ENCODE measurements at regions not wholly inside any gene's neighbourhood (a gene's known extent, or its start where the extent isn't known, plus 50 kb on each side); places are given as distances from the start of the nearest gene placed in this dataset.
A peak's percentile ranks its signal among the peaks of the same experiment; 100 is the strongest.

DNA sequence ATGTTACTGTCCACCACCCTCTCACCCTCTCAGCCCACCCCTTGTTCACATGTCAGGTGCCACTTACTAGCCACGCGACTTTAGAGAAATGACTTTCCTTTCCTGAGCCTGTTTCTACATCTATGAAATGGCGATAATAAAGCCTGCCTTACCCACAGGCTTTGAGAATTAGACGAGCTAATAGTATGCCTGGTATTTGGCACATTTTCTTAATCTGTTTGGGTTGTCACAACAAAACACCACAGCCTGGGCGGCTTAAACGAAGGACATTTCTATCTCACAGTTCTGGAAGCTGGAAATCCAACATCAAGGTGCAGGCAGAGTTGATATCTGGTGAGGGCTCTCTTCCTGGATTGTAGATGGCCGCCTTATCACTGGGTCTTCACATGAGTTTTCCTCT is 273.9 kb upstream of the FMN2 start:
- DNase-seq (ENCODE audit: low read depth), result no peak

- DNase-seq (ENCODE audit: low read depth), result no peak
These were observed 272.6 kb upstream of the FMN2 start for GRCh38 chr1:239819096-239819495.

- no peak for DNase-seq (ENCODE audit: low read depth)
These were observed 271.9 kb upstream of the FMN2 start for GRCh38 chr1:239819756-239820250.

DNA sequence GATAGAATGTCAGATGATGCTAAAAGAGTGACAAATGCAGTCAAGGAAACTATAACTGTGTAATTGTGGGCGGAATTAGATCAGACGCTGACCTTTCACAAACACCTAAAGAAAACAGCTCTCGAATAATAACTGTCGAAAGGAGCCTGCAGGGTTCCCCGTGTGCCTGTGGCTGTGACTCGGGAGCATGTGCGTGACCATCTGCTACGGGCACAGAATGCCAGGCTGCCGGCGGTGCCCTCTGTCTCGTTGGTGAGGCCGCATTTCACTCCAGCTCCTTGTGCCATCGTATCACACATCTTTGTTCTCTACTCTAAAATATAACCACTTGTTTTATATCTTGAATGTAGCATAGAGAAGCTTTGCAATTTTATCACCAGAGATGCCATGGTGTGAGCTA is 267.8 kb upstream of the FMN2 start:
- no peak for DNase-seq (ENCODE audit: low read depth)

DNA sequence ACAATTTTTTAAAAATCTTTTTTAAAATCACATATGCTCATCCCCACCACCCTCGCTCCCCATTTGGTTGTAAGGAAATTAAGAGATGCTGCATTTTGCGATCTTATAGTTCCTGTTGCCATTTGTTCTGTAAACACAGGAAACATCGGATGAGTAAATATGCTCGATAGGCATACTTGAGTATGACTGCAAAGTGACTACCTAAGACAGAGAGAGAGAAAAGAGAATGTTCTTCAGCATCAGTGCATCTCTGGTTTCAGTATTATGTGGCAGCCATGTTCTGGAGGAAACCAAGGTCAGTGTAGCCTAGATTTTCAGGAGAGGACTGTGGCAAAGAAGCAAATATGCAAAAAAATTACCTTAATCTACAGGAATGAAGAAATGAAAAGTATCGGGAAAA is 265.5 kb upstream of the FMN2 start:
- DNase-seq (ENCODE audit: low read depth), result no peak

GRCh38 chr1:239826736-239827135 is 264.9 kb upstream of the FMN2 start:
- DNase-seq (ENCODE audit: low read depth), result no peak

DNA sequence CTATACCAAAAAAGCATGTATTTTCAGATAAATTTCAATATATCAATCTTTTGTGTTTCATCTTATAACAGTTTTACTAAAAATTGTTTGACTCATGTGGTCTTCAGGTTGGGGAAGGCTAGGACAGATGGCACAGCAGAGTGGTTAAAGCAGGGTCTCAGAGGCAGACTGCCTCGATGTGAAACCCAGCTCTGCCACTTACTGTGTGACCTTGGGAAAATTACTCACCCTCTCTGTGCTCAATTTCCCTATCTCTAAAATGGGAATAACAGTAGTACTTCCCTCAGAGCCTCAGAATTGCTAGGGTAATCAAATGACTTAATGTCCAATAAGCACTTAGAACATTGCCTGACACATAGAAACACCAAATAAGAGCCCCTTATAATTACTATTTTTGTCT is 262.1 kb upstream of the FMN2 start:
- DNase-seq (ENCODE audit: low read depth), result no peak

GRCh38 chr1:239831577-239832355 is 259.9 kb upstream of the FMN2 start:
- no peak for DNase-seq (ENCODE audit: low read depth)

DNA sequence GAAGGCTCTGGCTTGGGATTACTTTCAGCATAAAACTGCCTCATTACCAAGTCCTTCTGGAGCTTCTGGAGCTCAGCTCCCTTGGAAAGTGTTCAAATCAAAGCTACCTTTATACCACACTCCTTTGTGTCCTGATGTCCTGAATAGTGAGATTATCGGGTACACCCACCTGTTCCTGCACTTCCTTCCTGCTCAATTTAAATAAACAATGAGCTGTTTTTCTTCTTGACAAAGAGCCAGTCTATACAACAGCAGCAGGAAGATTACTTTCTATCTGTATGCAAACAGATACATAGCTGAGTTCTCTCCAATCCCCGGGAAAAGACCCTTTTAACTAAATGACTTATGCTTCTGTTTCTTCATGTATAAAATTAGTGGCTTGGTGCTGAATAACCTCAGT is 258.0 kb upstream of the FMN2 start:
- DNase-seq (ENCODE audit: low read depth), result no peak

DNA sequence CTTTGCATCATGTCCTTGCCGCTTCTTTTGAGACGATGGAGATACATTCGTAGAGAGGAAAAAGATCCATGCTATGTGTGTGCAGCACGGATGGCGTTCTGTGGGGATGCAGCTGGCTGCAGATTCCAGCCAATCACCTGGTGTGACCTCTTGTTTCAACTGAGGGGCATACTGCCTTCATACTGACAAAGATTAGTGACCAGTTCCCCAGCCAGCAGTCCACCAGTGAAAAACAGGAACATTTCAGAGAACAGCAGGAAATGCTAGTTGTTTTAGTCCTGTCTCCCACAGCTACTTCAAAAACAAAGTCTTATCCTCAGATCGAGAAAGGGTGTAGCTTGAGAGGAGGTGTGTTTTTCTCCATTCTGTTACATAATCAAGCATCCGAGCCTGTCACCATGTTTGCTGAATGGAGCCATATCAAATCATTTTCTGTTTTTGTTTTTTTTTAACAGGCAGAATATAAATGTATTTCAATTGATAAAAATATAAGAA is 255.7 kb upstream of the FMN2 start:
- no peak for DNase-seq (ENCODE audit: low read depth)

GRCh38 chr1:239840336-239840735 is 251.3 kb upstream of the FMN2 start:
- DNase-seq (ENCODE audit: low read depth), result no peak

GRCh38 chr1:239840790-239841189 is 250.9 kb upstream of the FMN2 start:
- DNase-seq (ENCODE audit: low read depth), result no peak

- DNase-seq (ENCODE audit: low read depth), result no peak
These were observed 250.1 kb upstream of the FMN2 start for GRCh38 chr1:239841631-239842030.

DNA sequence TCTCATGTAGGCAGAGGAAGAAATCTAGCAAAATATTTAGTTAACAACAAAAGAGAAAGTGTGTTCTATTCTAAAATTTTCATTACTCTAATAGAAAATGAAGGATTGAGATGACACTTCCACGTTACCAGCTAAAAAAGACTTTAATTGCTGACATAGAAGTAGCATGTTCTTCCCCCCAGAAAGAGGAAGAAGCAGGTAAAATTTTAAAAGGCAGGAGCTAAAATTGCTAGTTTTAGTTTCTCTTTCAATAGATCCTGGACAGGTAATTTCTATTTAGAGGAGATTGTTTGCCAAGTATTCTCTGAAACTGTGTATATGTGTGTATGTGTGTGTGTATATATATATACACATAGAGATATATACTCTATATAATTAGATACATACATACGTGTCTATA is 248.1 kb upstream of the FMN2 start:
- no peak for DNase-seq (ENCODE audit: low read depth)

DNA sequence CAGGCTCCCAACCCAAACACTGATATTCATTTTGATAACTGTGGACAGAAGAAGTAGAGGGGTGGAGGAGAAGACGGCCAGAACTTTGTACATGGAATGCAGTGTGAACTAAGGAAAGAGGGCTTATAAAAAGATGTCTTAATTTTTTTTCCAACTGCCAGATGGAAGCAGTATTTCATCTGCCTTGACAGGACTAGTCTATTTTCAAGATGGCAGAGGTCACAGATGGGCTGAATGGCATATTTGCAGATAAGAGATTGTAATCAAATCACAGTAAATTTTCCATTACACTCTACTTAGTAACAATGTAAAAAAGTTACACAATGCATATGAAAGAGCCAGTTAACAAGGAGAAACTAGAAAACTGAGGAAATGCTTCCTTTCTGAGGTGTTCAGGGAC is 246.8 kb upstream of the FMN2 start:
- DNase-seq (ENCODE audit: low read depth), result no peak

DNA sequence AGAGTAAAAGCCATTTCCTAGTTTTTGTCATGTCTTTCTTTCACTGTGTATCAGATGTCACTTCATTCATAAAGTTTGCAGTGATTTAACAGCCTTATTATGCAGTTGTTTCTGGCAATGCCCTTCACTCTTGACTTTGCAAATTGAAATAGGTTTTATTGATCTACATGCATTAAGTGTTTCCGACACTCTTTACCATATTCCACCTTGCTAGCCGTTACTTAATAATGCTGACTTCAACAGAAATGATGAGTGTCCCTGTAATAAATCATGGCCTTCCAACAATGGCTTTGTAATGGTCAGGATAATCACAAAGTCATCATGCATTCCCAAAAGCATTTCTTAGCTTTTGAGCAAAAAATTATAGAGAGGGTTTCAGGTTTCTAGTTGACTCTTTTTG is 236.8 kb upstream of the FMN2 start:
- DNase-seq (ENCODE audit: low read depth), result no peak

- no peak for DNase-seq (ENCODE audit: low read depth)
These were observed 235.6 kb upstream of the FMN2 start for GRCh38 chr1:239856067-239856466.

- DNase-seq (ENCODE audit: low read depth), result no peak
These were observed 234.8 kb upstream of the FMN2 start for GRCh38 chr1:239856924-239857323.

GRCh38 chr1:239858057-239858456 is 233.6 kb upstream of the FMN2 start:
- peak; percentile 73 for DNase-seq (ENCODE audit: low read depth)

- DNase-seq (ENCODE audit: low read depth), result no peak
These were observed 233.2 kb upstream of the FMN2 start for GRCh38 chr1:239858529-239858928.

GRCh38 chr1:239861985-239862384 is 229.7 kb upstream of the FMN2 start:
- no peak for DNase-seq (ENCODE audit: low read depth)

DNA sequence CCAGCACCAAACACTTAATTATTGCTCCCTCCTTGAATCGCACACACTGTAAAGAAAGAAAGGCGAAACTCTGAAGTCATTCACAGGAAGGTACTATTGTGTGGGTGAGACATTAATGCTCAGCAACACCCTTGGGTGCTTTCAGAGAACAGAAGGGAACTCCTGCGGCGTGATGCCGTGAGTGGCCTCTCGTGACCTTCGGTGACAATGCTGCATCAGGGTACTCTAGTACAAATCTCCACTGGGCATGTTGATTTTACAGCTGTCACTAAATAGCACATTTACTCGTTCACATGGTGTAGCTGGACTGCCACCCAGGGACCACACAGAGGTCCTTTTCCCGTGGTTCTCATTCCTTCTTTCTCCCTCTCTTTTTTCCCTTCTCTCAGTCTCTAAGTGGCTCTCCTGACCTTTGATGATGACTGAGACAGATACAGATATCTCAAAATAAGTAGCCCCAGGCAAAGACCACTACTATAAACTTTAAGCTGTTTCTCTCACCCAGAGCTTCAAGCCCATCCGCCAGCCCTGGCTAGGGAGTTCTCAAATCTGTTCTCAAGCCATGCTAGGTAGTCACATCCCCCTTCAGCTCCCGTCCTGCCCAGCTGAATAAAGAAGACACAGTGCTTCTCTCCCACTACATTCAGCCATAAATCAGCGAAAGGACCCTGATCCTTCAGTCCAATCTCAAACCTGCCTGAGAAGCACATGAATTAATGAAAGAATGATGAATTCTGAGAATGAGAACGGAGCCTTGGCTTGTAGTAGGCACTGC is 223.4 kb upstream of the FMN2 start:
- no peak for DNase-seq (ENCODE audit: low read depth)

GRCh38 chr1:239870194-239870593 is 221.5 kb upstream of the FMN2 start:
- DNase-seq (ENCODE audit: low read depth), result no peak
